Progenitor cell of endocrine pancreas (in vitro differentiated cells): ENCODE measurements at regions not wholly inside any gene's neighbourhood (a gene's known extent, or its start where the extent isn't known, plus 50 kb on each side); places are given as distances from the start of the nearest gene placed in this dataset.

Experiments
- DNase-seq: peaks from one replicate; pipeline ENCODE4 v3.0.0; 2021; ENCODE audit warnings: low spot score; ENCODE audit not compliant: unreplicated experiment
- H3K27ac Mint-ChIP-seq: 2 replicates; pipeline ENCODE4 v1.8.0; 2021; ENCODE audit warnings: mild to moderate bottlenecking, moderate library complexity, mixed read lengths
- H3K27me3 Mint-ChIP-seq: 2 replicates; pipeline ENCODE4 v1.8.0; 2021; ENCODE audit warnings: mixed read lengths
- H3K36me3 Mint-ChIP-seq: 2 replicates; pipeline ENCODE4 v1.8.0; 2022; ENCODE audit warnings: mixed read lengths; ENCODE audit not compliant: insufficient read depth
- H3K4me1 Mint-ChIP-seq: 2 replicates; pipeline ENCODE4 v1.8.0; 2021; ENCODE audit warnings: low read depth, mixed read lengths
- H3K4me3 Mint-ChIP-seq: 2 replicates; pipeline ENCODE4 v1.8.0; 2021; ENCODE audit warnings: low read depth, mild to moderate bottlenecking, moderate library complexity, mixed read lengths
- H3K9me3 Mint-ChIP-seq: 2 replicates; pipeline ENCODE4 v1.8.0; 2021; ENCODE audit warnings: low read depth, mixed read lengths
- TF ChIP-seq, protein P1 (sequence below): fragments of 200-600 bp; sonication (generic); IDR thresholded peaks from one replicate; pipeline ENCODE4 v1.5.0; 2021; ENCODE audit warnings: antibody characterized with exemption, mild to moderate bottlenecking; ENCODE audit not compliant: unreplicated experiment

DNA sequence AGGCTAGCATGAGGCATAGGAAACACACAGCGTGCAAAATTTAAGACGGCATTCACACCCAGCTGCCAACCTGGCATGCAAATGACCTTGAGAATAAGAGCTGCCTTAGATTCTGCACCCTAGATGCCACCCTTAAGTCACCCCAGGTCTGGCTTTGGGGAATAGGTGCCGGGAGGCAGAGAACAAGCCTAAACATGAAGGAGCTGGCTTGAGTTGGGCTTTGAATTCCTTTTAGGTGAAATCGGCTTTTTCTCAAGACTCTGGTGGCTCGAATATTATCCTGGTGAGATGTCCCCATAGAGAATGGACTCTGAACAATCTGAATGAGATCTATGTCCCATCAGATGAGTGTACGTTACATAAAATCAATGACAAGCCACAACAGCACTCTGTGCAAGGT, 1090.5 kb downstream of the VRK1 start:
- Mint-ChIP-seq H3K4me3 (no peak overlapping the region), H3K36me3 (no peaks in the 10 kb centered on the region), H3K27ac (no peak overlapping the region), H3K27me3 (peaks cover 7% of the 10 kb centered on the region), H3K4me1 (peaks cover 8% of the 10 kb centered on the region), H3K9me3 (no peaks in the 10 kb centered on the region)
- DNase-seq = no peak
- TF ChIP-seq, protein P1, sequence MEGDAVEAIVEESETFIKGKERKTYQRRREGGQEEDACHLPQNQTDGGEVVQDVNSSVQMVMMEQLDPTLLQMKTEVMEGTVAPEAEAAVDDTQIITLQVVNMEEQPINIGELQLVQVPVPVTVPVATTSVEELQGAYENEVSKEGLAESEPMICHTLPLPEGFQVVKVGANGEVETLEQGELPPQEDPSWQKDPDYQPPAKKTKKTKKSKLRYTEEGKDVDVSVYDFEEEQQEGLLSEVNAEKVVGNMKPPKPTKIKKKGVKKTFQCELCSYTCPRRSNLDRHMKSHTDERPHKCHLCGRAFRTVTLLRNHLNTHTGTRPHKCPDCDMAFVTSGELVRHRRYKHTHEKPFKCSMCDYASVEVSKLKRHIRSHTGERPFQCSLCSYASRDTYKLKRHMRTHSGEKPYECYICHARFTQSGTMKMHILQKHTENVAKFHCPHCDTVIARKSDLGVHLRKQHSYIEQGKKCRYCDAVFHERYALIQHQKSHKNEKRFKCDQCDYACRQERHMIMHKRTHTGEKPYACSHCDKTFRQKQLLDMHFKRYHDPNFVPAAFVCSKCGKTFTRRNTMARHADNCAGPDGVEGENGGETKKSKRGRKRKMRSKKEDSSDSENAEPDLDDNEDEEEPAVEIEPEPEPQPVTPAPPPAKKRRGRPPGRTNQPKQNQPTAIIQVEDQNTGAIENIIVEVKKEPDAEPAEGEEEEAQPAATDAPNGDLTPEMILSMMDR = no peak

DNA sequence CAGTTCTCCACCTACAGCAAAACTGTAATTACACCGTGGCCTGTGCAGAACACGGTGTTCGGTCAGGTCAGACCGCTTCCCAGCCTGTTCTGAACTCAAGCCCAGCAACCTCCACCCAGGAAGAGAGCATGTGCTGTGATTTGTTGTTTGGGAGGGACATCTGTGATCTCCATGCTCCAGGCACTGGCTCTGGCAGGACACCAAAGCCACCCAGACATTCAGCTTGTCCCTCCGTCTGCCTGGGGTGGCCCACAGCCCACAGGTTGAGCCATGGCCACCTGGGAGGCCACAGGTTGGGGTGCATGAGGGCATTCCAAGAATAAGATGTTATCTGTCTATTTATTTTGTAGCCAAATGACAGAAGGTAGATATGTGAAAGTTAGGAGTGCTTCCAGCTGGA, 1091.1 kb downstream of the VRK1 start:
- H3K27me3 Mint-ChIP-seq = peaks cover 10% of the 10 kb centered on the region
- H3K4me3 Mint-ChIP-seq = no peak overlapping the region
- no peak overlapping the region for H3K27ac Mint-ChIP-seq
- DNase-seq = no peak
- no peaks in the 10 kb centered on the region for H3K9me3 Mint-ChIP-seq
- H3K4me1 Mint-ChIP-seq = peaks cover 8% of the 10 kb centered on the region
- H3K36me3 Mint-ChIP-seq = no peaks in the 10 kb centered on the region
- TF ChIP-seq, protein P1 = no peak

DNA sequence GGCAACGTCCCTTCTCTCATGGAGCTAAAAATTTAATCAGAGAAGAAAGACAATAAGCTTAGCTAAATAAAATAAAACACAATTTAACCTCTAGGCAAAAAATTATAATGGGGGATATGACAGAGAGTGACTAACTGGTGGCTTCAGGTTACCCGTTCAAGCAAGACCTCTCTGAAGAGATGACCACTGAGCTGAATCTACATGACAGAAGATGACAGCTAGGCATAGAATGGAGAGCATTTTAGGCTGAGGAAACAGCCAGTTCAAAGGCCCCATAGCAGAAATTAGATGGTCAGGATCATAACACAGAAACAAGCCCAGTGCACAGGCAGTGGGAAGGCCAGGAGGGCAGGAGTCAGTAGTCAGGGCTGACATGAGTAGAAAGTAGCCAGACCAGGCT, 1094.3 kb downstream of the VRK1 start:
- DNase-seq = no peak
- Mint-ChIP-seq H3K27me3 (peaks cover 10% of the 10 kb centered on the region), H3K27ac (no peak overlapping the region), H3K4me1 (peaks cover 3% of the 10 kb centered on the region), H3K36me3 (no peaks in the 10 kb centered on the region), H3K4me3 (no peak overlapping the region), H3K9me3 (no peaks in the 10 kb centered on the region)
- TF ChIP-seq, protein P1 = no peak

DNA sequence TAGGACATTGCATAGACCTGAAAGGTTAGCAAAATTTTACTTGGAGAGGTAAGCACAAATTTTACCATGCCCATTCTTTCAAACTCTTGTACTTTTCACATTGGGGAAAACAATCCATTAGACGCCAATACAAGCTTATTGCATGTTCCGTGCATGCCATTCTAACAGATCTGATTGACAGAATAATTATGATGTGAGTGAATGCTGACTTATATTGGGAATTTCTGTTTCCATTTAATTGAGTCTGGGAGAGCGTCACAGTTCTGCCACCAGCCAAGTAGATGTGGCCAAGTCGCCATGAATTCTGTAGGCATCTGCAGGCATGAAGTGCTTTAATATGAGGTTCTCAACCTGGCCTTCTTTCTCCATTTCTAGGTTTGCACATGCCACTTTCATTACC, 1097.4 kb downstream of the VRK1 start:
- no peaks in the 10 kb centered on the region for H3K9me3 Mint-ChIP-seq
- TF ChIP-seq, protein P1 = no peak
- H3K27me3 Mint-ChIP-seq = peaks cover 6% of the 10 kb centered on the region
- no peak overlapping the region for H3K27ac Mint-ChIP-seq
- H3K4me1 Mint-ChIP-seq = no peaks in the 10 kb centered on the region
- no peaks in the 10 kb centered on the region for H3K36me3 Mint-ChIP-seq
- no peak overlapping the region for H3K4me3 Mint-ChIP-seq
- no peak for DNase-seq

DNA sequence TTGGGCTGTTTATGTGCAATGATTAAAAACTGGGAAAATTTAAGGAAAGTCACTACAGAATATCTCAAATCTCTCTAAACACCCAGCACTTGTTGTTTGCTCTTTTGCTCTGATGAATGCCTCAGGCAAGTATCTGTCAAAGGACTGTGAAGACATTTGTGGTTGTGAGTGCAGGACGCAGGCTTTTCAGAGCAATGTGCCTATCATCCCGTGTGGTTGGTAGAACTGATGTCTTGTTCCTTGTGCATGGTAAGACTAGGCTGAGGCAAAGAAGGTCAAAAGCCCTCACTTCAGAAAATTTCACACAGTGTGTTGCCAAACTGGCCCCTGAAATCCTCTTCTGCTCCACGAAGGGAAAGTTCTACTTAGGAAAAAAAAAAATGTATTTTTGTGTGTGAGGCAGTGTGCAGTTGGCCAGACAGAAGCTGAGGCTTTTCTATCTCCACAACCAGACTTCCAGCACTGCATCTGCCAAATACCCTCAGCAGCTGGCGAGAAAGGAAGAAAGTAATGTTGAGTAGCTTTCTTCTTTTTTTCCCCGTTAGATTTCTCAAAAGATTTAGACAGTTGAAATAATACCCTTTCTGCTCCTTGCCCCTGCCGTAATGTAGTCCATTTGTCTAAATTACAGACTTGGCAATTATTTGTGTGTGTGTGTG, 1103.1 kb downstream of the VRK1 start:
- Mint-ChIP-seq H3K4me3 (no peak overlapping the region), H3K4me1 (no peaks in the 10 kb centered on the region), H3K9me3 (no peaks in the 10 kb centered on the region), H3K27me3 (no peaks in the 10 kb centered on the region), H3K27ac (no peak overlapping the region), H3K36me3 (no peaks in the 10 kb centered on the region)
- TF ChIP-seq, protein P1 = no peak
- DNase-seq = no peak
